ENCODE measurements at regions not wholly inside any gene's neighbourhood (a gene's known extent, or its start where the extent isn't known, plus 50 kb on each side); places are given as distances from the start of the nearest gene placed in this dataset.

DNA sequence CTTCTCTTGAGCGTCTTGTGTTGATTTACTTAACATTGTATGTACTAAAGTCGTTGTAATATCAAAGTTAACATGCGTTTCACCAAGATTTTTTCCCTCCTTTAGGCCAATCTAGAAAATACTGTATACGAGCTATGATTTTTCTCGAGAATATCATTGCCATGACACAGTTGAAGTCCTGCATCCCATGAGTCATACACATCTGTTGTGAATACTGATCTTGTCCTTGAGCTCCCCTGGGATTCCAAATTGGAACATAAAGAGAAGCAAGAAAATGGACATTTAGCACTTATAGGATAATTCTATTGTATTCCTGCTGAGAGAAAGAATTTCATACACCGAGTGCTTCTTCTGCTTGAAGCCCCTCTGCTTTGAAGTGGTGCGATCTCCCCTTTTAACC lies 109.6 kb downstream of the SLC35B3 start:
- Histone ChIP-seq H3K27ac (ENCODE audit: low read depth in 2 of 2, low read length in 1 of 2) (no peak overlapping the region), H3K4me2 (no peak overlapping the region), H3K36me3 (replicated peaks in 1 of 2; ENCODE audit: control insufficient read depth in 1 of 2, insufficient read depth in 2 of 2, low read length in 1 of 2) (no peaks in the 10 kb centered on the region), H3K4me1 (ENCODE audit: control insufficient read depth in 1 of 2, insufficient read depth in 2 of 2, low read depth in 1 of 2, low read length in 1 of 2) (peaks cover 0 to 3% of the 10 kb centered on the region in 2 experiments; a peak in 1 of 4 replicates), H2AFZ (ENCODE audit: low read depth) (no peak overlapping the region), H4K20me1 (ENCODE audit: insufficient read depth) (no peaks in the 10 kb centered on the region), H3K9me2 (no peaks in the 10 kb centered on the region), H3K27me3 (ENCODE audit: insufficient read depth) (no peaks in the 10 kb centered on the region), H3K9me3 (no peaks in the 10 kb centered on the region), H3K79me2 (ENCODE audit: insufficient read depth) (no peaks in the 10 kb centered on the region), H3K9ac (no peak overlapping the region), H3F3A (replicated peaks; ENCODE audit: insufficient read depth) (no peaks in the 10 kb centered on the region), H3K4me3 (ENCODE audit: low read depth in 2 of 2, low read length in 1 of 2) (no peak overlapping the region)
- 25% methylated on average over 7 of the region's 7 CpGs for WGBS (ENCODE audit: low lambda C conversion rate)
- POLR2A ChIA-PET: no interaction called here
- TF ChIP-seq, protein P1, sequence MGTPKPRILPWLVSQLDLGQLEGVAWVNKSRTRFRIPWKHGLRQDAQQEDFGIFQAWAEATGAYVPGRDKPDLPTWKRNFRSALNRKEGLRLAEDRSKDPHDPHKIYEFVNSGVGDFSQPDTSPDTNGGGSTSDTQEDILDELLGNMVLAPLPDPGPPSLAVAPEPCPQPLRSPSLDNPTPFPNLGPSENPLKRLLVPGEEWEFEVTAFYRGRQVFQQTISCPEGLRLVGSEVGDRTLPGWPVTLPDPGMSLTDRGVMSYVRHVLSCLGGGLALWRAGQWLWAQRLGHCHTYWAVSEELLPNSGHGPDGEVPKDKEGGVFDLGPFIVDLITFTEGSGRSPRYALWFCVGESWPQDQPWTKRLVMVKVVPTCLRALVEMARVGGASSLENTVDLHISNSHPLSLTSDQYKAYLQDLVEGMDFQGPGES (IDR thresholded peaks at IDR 0.05; ENCODE audit: low read depth, low read length): no peak
- no peak for DNase-seq
- CTCF ChIA-PET: no interaction called here

DNA sequence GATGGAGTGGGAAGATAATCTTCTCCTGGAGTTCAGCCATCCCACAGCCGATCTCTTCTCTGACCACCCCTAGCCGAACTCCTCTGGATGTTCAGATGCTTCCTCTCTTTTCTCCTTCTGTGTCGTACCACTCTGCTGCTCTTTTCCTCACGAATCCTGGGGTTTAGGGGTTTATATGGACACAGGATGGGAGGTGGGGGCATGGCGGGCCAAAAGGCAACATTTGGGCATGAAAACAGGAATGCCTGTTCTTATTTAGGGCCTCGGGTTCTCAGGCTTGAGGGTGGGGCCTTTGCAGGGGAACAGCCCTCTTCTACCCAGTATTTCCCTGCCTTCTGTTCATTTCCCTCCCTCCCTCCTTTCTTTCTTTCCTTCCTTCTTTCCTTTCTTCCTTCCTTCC lies 112.7 kb downstream of the SLC35B3 start:
- ChIA-PET POLR2A (no interaction called here), CTCF (no interaction called here)
- 13% methylated on average over 6 of the region's 6 CpGs for WGBS (ENCODE audit: low lambda C conversion rate)
- Histone ChIP-seq H4K20me1 (ENCODE audit: insufficient read depth) (no peaks in the 10 kb centered on the region), H3K9ac (no peak overlapping the region), H2AFZ (ENCODE audit: low read depth) (no peak overlapping the region), H3K9me2 (no peaks in the 10 kb centered on the region), H3K4me2 (no peak overlapping the region), H3K27me3 (ENCODE audit: insufficient read depth) (no peaks in the 10 kb centered on the region), H3F3A (replicated peaks; ENCODE audit: insufficient read depth) (no peaks in the 10 kb centered on the region), H3K27ac (ENCODE audit: low read depth in 2 of 2, low read length in 1 of 2) (no peak overlapping the region), H3K9me3 (no peaks in the 10 kb centered on the region), H3K4me3 (ENCODE audit: low read depth in 2 of 2, low read length in 1 of 2) (no peak overlapping the region), H3K79me2 (ENCODE audit: insufficient read depth) (no peaks in the 10 kb centered on the region), H3K36me3 (replicated peaks in 1 of 2; ENCODE audit: control insufficient read depth in 1 of 2, insufficient read depth in 2 of 2, low read length in 1 of 2) (no peaks in the 10 kb centered on the region), H3K4me1 (ENCODE audit: control insufficient read depth in 1 of 2, insufficient read depth in 2 of 2, low read depth in 1 of 2, low read length in 1 of 2) (peaks cover 0 to 7% of the 10 kb centered on the region in 2 experiments; a peak in 1 of 4 replicates)
- TF ChIP-seq, protein P2, sequence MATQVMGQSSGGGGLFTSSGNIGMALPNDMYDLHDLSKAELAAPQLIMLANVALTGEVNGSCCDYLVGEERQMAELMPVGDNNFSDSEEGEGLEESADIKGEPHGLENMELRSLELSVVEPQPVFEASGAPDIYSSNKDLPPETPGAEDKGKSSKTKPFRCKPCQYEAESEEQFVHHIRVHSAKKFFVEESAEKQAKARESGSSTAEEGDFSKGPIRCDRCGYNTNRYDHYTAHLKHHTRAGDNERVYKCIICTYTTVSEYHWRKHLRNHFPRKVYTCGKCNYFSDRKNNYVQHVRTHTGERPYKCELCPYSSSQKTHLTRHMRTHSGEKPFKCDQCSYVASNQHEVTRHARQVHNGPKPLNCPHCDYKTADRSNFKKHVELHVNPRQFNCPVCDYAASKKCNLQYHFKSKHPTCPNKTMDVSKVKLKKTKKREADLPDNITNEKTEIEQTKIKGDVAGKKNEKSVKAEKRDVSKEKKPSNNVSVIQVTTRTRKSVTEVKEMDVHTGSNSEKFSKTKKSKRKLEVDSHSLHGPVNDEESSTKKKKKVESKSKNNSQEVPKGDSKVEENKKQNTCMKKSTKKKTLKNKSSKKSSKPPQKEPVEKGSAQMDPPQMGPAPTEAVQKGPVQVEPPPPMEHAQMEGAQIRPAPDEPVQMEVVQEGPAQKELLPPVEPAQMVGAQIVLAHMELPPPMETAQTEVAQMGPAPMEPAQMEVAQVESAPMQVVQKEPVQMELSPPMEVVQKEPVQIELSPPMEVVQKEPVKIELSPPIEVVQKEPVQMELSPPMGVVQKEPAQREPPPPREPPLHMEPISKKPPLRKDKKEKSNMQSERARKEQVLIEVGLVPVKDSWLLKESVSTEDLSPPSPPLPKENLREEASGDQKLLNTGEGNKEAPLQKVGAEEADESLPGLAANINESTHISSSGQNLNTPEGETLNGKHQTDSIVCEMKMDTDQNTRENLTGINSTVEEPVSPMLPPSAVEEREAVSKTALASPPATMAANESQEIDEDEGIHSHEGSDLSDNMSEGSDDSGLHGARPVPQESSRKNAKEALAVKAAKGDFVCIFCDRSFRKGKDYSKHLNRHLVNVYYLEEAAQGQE (IDR thresholded peaks at IDR 0.05; ENCODE audit: low read depth, low read length): no peak
- TF ChIP-seq TAF1 (IDR thresholded peaks at IDR 0.05; ENCODE audit: borderline replicate concordance, low read depth, low read length) (no peak), TCF12 (IDR thresholded peaks at IDR 0.05) (no peak), TEAD4 (IDR thresholded peaks at IDR 0.05; ENCODE audit: borderline replicate concordance, insufficient read depth) (no peak)
- no peak for DNase-seq
